ENCODE measurements at regions not wholly inside any gene's neighbourhood (a gene's known extent, or its start where the extent isn't known, plus 50 kb on each side); places are given as distances from the start of the nearest gene placed in this dataset.

GRCh38 chr17:54505404-54505803, 395.2 kb upstream of the TOM1L1 start:
- no peak overlapping the region for H3K27ac ChIP-seq (ENCODE audit: control insufficient read depth, insufficient read depth)
- TF ChIP-seq PAX8 (IDR thresholded peaks at IDR 0.05): no peak
- ChIA-PET SMC1A (ENCODE audit: uncharacterized antibody, unreplicated experiment) (interaction anchor here (0.9 to 2.3 kb wide), 5 partner anchors 8 to 78 kb away, joined by 3 to 8 read pairs (median 5); no protein-coding TSS in a partner anchor), CTCF (interaction anchor here (1.1 to 2.0 kb wide), 3 partner anchors 9 to 79 kb away, joined by 3 to 11 read pairs (median 4); no protein-coding TSS in a partner anchor), POLR2A (interaction anchor here (0.6 kb wide), 1 partner anchor 143 kb away, joined by 3 read pairs; no protein-coding TSS in a partner anchor), RAD21 (ENCODE audit: unreplicated experiment) (interaction anchor here (0.9 to 1.3 kb wide), 3 partner anchors 9 to 79 kb away, joined by 3 to 5 read pairs (median 4); no protein-coding TSS in a partner anchor)
- no peak overlapping the region for H3K9ac ChIP-seq (ENCODE audit: control insufficient read depth, insufficient read depth, low read length)
- DNase-seq (ENCODE audit: low read depth, low spot score) (no peak), ATAC-seq (no peak), FAIRE-seq (no peak)
- no peak overlapping the region for H3K4me3 ChIP-seq
- H3K9me3 ChIP-seq (replicated peaks; ENCODE audit: control insufficient read depth, insufficient read depth, low read length): no peaks in the 10 kb centered on the region
- no peaks in the 10 kb centered on the region for H3K4me1 ChIP-seq (ENCODE audit: control insufficient read depth, insufficient read depth, low read length)
- no TSS peak for BruUV-seq (replicated peaks)
- no peaks in the 10 kb centered on the region for H3K27me3 ChIP-seq (replicated peaks in 1 of 2; ENCODE audit: control insufficient read depth in 2 of 2, insufficient read depth in 2 of 2, low read length in 1 of 2)
- no peaks in the 10 kb centered on the region for H3K79me2 ChIP-seq (ENCODE audit: control insufficient read depth, insufficient read depth, low read length)
- intact Hi-C loops (cut with micrococcal nuclease; ENCODE audit: unreplicated experiment): no loop called here
- no peaks in the 10 kb centered on the region for H4K20me1 ChIP-seq (ENCODE audit: control insufficient read depth, insufficient read depth)
- no peaks in the 10 kb centered on the region for H3K36me3 ChIP-seq (ENCODE audit: control insufficient read depth in 2 of 2, insufficient read depth in 2 of 2, low read length in 1 of 2)
- no peak overlapping the region for H3K4me2 ChIP-seq (ENCODE audit: control insufficient read depth, insufficient read depth)
- in situ Hi-C loops (cut with MboI): no loop called here
- no peak overlapping the region for H2AFZ ChIP-seq (ENCODE audit: control insufficient read depth, low read depth, low read length)

DNA sequence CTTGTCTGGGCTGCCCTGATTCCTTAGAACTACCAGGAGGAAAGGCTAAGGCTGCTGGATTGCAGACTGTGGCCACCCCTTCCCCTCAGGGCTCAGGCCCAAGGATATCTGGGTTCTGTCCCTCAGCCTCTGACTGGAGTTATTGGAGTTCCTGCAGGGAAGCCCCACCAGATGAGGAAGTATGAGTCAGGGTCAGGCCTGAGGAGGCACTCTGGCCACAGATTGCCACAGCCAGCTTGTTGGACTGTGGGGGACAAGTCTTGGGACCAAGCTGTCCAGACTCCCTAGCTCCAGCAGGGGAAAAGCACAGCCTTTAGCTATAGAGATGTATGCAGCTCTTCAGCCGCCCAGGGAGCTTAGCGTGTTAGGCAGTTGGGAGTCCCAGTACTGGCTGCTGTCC, 381.9 kb upstream of the TOM1L1 start:
- no TSS peak for BruUV-seq (replicated peaks)

More for the DNA sequence above, 381.9 kb upstream of the TOM1L1 start:
- no peaks in the 10 kb centered on the region for H3K27me3 ChIP-seq (replicated peaks in 1 of 2; ENCODE audit: control insufficient read depth in 2 of 2, insufficient read depth in 2 of 2, low read length in 1 of 2)
- WGBS (ENCODE audit: insufficient coverage, insufficient replicate concordance, low lambda C conversion rate, missing lambda C conversion rate): 51% methylated on average over 2 of the region's 2 CpGs
- intact Hi-C loops (cut with micrococcal nuclease; ENCODE audit: unreplicated experiment) (no loop called here), in situ Hi-C loops (cut with MboI) (no loop called here)
- H3K36me3 ChIP-seq (ENCODE audit: control insufficient read depth in 2 of 2, insufficient read depth in 2 of 2, low read length in 1 of 2): no peaks in the 10 kb centered on the region
- H3K27ac ChIP-seq (ENCODE audit: control insufficient read depth, insufficient read depth): no peak overlapping the region
- no peak for FAIRE-seq
- H3K9ac ChIP-seq (ENCODE audit: control insufficient read depth, insufficient read depth, low read length): no peak overlapping the region
- POLR2A ChIA-PET: no interaction called here
- no peak overlapping the region for H2AFZ ChIP-seq (ENCODE audit: control insufficient read depth, low read depth, low read length)
- no peaks in the 10 kb centered on the region for H4K20me1 ChIP-seq (ENCODE audit: control insufficient read depth, insufficient read depth)
- no peaks in the 10 kb centered on the region; the same call in 2 of the 3 replicates for H3K9me3 ChIP-seq (replicated peaks; ENCODE audit: control insufficient read depth, insufficient read depth, low read length)
- no peak for TF ChIP-seq BHLHE40 (IDR thresholded peaks at IDR 0.05; ENCODE audit: borderline replicate concordance in 1 of 2, low read depth in 2 of 2, low read length in 1 of 2)
- no peak overlapping the region for H3K4me3 ChIP-seq
- RAD21 ChIA-PET (ENCODE audit: unreplicated experiment): no interaction called here
- no peaks in the 10 kb centered on the region for H3K4me1 ChIP-seq (ENCODE audit: control insufficient read depth, insufficient read depth, low read length)
- SMC1A ChIA-PET (ENCODE audit: uncharacterized antibody, unreplicated experiment): interaction anchor here (0.6 to 2.0 kb wide), 2 partner anchors 22 to 125 kb away, joined by 3 to 8 read pairs; no protein-coding TSS in a partner anchor
- ATAC-seq: no peak
- CTCF ChIA-PET: no interaction called here
- no peak for DNase-seq (ENCODE audit: low read depth, low spot score)
- H3K79me2 ChIP-seq (ENCODE audit: control insufficient read depth, insufficient read depth, low read length): no peaks in the 10 kb centered on the region
- no peak overlapping the region for H3K4me2 ChIP-seq (ENCODE audit: control insufficient read depth, insufficient read depth)

Data from GM12878 (cell line).